SK-N-SH (cell line): ENCODE measurements at regions not wholly inside any gene's neighbourhood (a gene's known extent, or its start where the extent isn't known, plus 50 kb on each side); places are given as distances from the start of the nearest gene placed in this dataset.

Experiments
- CTCF ChIA-PET: fragments of 300-600, 350-600 bp; formaldehyde crosslinking; extraction: SDS; loops from one replicate; lab custom pipeline; 2021; lab: Yijun Ruan, JAX
- POLR2A ChIA-PET: fragments of 350-600 bp; sonication (Branson Sonifier 250); formaldehyde crosslinking; extraction: SDS; loops from one replicate; lab custom pipeline; 2020; ENCODE audit warnings: antibody characterized with exemption, inconsistent platforms; lab: Yijun Ruan, JAX
- DNase-seq: peaks from one replicate; pipeline ENCODE4 v3.0.0; 2012
- H2AFZ ChIP-seq: fragments of 200-600 bp; sonication (generic); 2 replicates; pipeline ENCODE4 v1.8.1; 2016; ENCODE audit warnings: antibody characterized with exemption, mild to moderate bottlenecking, low read depth
- H3F3A ChIP-seq: fragments of 200-600 bp; sonication (generic); replicated peaks from 2 replicates; pipeline ENCODE3; 2016; ENCODE audit warnings: antibody characterized with exemption, mild to moderate bottlenecking; ENCODE audit not compliant: insufficient read depth
- H3K27ac ChIP-seq, 2 experiments: fragments of 200-500 bp in 1 of 2; fragments of 200-600 bp in 1 of 2; sonication (Bioruptor generic) in 1 of 2; sonication (generic), shearing (Covaris generic) in 1 of 2; 2 replicates each; pipeline versions ENCODE4 v1.5.1 to v1.6.1; 2014 to 2016; ENCODE audit warnings: low read depth in 2 of 2, inconsistent platforms in 1 of 2, low read length in 1 of 2, mild to moderate bottlenecking in 1 of 2, mixed read lengths in 1 of 2
- H3K27me3 ChIP-seq: fragments of 200-600 bp; sonication (generic), shearing (Covaris generic); 2 replicates; pipeline ENCODE4 v1.6.1; 2016; ENCODE audit warnings: mixed run types; ENCODE audit not compliant: insufficient read depth
- H3K36me3 ChIP-seq, 2 experiments: fragments of 200-500 bp in 1 of 2; fragments of 200-600 bp in 1 of 2; sonication (Bioruptor generic) in 1 of 2; sonication (generic) in 1 of 2; replicated peaks in 1 of 2; 2 replicates each; pipeline versions ENCODE3 to v1.5.1; 2014 to 2016; ENCODE audit warnings: low read length in 1 of 2, mild to moderate bottlenecking in 1 of 2; ENCODE audit not compliant: insufficient read depth in 2 of 2, control insufficient read depth in 1 of 2
- H3K4me1 ChIP-seq, 2 experiments: fragments of 200-500 bp in 1 of 2; fragments of 200-600 bp in 1 of 2; sonication (Bioruptor generic) in 1 of 2; sonication (generic), shearing (Covaris generic) in 1 of 2; 2 replicates each; pipeline versions ENCODE4 v1.5.1 to v1.6.1; 2014 to 2016; ENCODE audit warnings: low read depth in 1 of 2, low read length in 1 of 2, mixed run types in 1 of 2; ENCODE audit not compliant: insufficient read depth in 2 of 2, control insufficient read depth in 1 of 2
- H3K4me2 ChIP-seq: fragments of 200-600 bp; sonication (generic), shearing (Covaris generic); 2 replicates; pipeline ENCODE4 v1.6.1; 2017; ENCODE audit warnings: mixed run types
- H3K4me3 ChIP-seq, 2 experiments: fragments of 200-500 bp in 1 of 2; fragments of 200-600 bp in 1 of 2; sonication (Bioruptor generic) in 1 of 2; sonication (generic), shearing (Covaris generic) in 1 of 2; 2 replicates each; pipeline versions ENCODE4 v1.5.1 to v1.8.1; 2014 to 2016; ENCODE audit warnings: low read depth in 2 of 2, inconsistent platforms in 1 of 2, low read length in 1 of 2, mild to moderate bottlenecking in 1 of 2, mixed read lengths in 1 of 2, moderate library complexity in 1 of 2
- H3K79me2 ChIP-seq: fragments of 200-600 bp; sonication (generic); 2 replicates; pipeline ENCODE4 v1.8.1; 2017; ENCODE audit warnings: mild to moderate bottlenecking; ENCODE audit not compliant: insufficient read depth
- H3K9ac ChIP-seq: fragments of 200-600 bp; sonication (generic); 2 replicates; pipeline ENCODE4 v1.6.1; 2017; ENCODE audit warnings: mixed run types
- H3K9me2 ChIP-seq: fragments of 200-600 bp; sonication (generic); 2 replicates; pipeline ENCODE4 v1.6.1; 2017; ENCODE audit warnings: mixed run types
- H3K9me3 ChIP-seq: fragments of 200-600 bp; sonication (generic); 2 replicates; pipeline ENCODE4 v1.6.1; 2017; ENCODE audit warnings: mixed run types, mild to moderate bottlenecking, moderate library complexity
- H4K20me1 ChIP-seq: fragments of 200-600 bp; sonication (generic); 2 replicates; pipeline ENCODE4 v1.6.1; 2017; ENCODE audit warnings: mild to moderate bottlenecking, mixed run types; ENCODE audit not compliant: insufficient read depth
- CTCF ChIP-seq: fragments of 200-600 bp; sonication (generic); IDR thresholded peaks from 2 replicates; pipeline ENCODE4 v1.6.1; 2017; ENCODE audit warnings: antibody characterized with exemption, mild to moderate bottlenecking, moderate library complexity
- ELF1 ChIP-seq: IDR thresholded peaks from 2 replicates; pipeline ENCODE4 v1.4.0; 2012
- EP300 ChIP-seq, 2 experiments: IDR thresholded peaks; 2 replicates each; pipeline versions ENCODE4 v1.4.0 to v1.6.1; 2012; ENCODE audit warnings: borderline replicate concordance in 1 of 2, low read depth in 1 of 2, low read length in 1 of 2
- EZH2phosphoT487 ChIP-seq: fragments of 200-600 bp; sonication (generic); IDR thresholded peaks from 2 replicates; pipeline ENCODE4 v1.6.1; 2017; ENCODE audit warnings: low read depth, mixed run types, mild to moderate bottlenecking, antibody characterized with exemption, moderate library complexity, borderline replicate concordance
- FOSL2 ChIP-seq: IDR thresholded peaks from 2 replicates; pipeline ENCODE4 v1.4.0; 2012; ENCODE audit warnings: low read depth, mild to moderate bottlenecking, moderate library complexity, borderline replicate concordance
- GATA2 ChIP-seq: sonication (generic); formaldehyde crosslinking; IDR thresholded peaks from 2 replicates; pipeline ENCODE4 v1.5.0; 2020; ENCODE audit warnings: mild to moderate bottlenecking, missing genetic modification reagents
- IRF3 ChIP-seq: fragments of 150-350 bp; IDR thresholded peaks from 2 replicates; pipeline ENCODE4 v1.6.1; 2016; ENCODE audit warnings: mild to moderate bottlenecking, low read depth, low read length
- MXI1 ChIP-seq: IDR thresholded peaks from 2 replicates; pipeline ENCODE4 v1.6.1; 2012; ENCODE audit warnings: mild to moderate bottlenecking, low read depth, low read length, improper control_type of control experiment
- NRF1 ChIP-seq: IDR thresholded peaks from 2 replicates; pipeline ENCODE4 v1.6.1; 2012; ENCODE audit warnings: low read depth, mild to moderate bottlenecking, low read length
- PBX3 ChIP-seq: IDR thresholded peaks from 2 replicates; pipeline ENCODE4; 2012
- RAD21 ChIP-seq: IDR thresholded peaks from 2 replicates; pipeline ENCODE4 v1.6.1; 2012; ENCODE audit warnings: mild to moderate bottlenecking, low read length
- REST ChIP-seq: IDR thresholded peaks from 2 replicates; pipeline ENCODE4 v1.6.1; 2012; ENCODE audit warnings: mild to moderate bottlenecking, low read depth, low read length, moderate library complexity
- RFX5 ChIP-seq: IDR thresholded peaks from 2 replicates; pipeline ENCODE4 v1.6.1; 2012; ENCODE audit warnings: mild to moderate bottlenecking, improper control_type of control experiment, low read length
- RXRA ChIP-seq: IDR thresholded peaks from 2 replicates; pipeline ENCODE4 v1.4.0; 2012; ENCODE audit warnings: low read depth, mild to moderate bottlenecking, borderline replicate concordance
- TEAD4 ChIP-seq: IDR thresholded peaks from 2 replicates; pipeline ENCODE4 v1.4.0; 2012; ENCODE audit warnings: mild to moderate bottlenecking, borderline replicate concordance; ENCODE audit not compliant: insufficient read depth
- USF2 ChIP-seq: fragments of 150-350 bp; IDR thresholded peaks from 2 replicates; pipeline ENCODE4 v1.6.1; 2017; ENCODE audit warnings: antibody characterized with exemption, low read length, low read depth, borderline replicate concordance
- YY1 ChIP-seq: IDR thresholded peaks from 2 replicates; pipeline ENCODE4 v1.4.0; 2012; ENCODE audit warnings: low read depth, mild to moderate bottlenecking
- WGBS: methylation state at CpG from one replicate; pipeline ENCODE4 v1.1.6; 2017; ENCODE audit warnings: low lambda C conversion rate; 5-methylcytosine and 5-hydroxymethylcytosine counted together

- CTCF ChIA-PET: no interaction called here
- H3K4me1 ChIP-seq: no peaks in the 10 kb centered on the region; a peak in 1 of 4 replicates
Measured at GRCh38 chr2:39498786-39499185, 61.7 kb upstream of the MAP4K3 start.

GRCh38 chr2:39499336-39499735 lies 62.3 kb upstream of the MAP4K3 start:
- no peaks in the 10 kb centered on the region for H3K9me3 ChIP-seq
- no peaks in the 10 kb centered on the region for H3K27me3 ChIP-seq
- WGBS: 98% methylated on average over 2 of the region's 2 CpGs
- no peak overlapping the region for H3K9ac ChIP-seq
- peaks cover 0 to 2% of the 10 kb centered on the region in 2 experiments; a peak in 2 of 4 replicates for H3K4me1 ChIP-seq
- no peak for DNase-seq
- no peak overlapping the region for H3K4me2 ChIP-seq
- H3K36me3 ChIP-seq: no peaks in the 10 kb centered on the region
- H4K20me1 ChIP-seq: no peaks in the 10 kb centered on the region
- H3K4me3 ChIP-seq: no peak overlapping the region
- CTCF ChIA-PET: interaction anchor here (1.0 kb wide), 1 partner anchor 10 kb away, joined by 3 read pairs; no protein-coding TSS in a partner anchor
- no peak overlapping the region for H2AFZ ChIP-seq
- POLR2A ChIA-PET: no interaction called here
- H3K27ac ChIP-seq: no peak overlapping the region
- no peaks in the 10 kb centered on the region for H3K79me2 ChIP-seq
- H3K9me2 ChIP-seq: no peaks in the 10 kb centered on the region
- peaks cover 6% of the 10 kb centered on the region for H3F3A ChIP-seq
- TF ChIP-seq RXRA (no peak), PBX3 (no peak), NRF1 (no peak), MXI1 (no peak), GATA2 (no peak), ELF1 (no peak), RFX5 (no peak), REST (no peak), USF2 (no peak)

More at GRCh38 chr2:39498786-39499185, 61.7 kb upstream of the MAP4K3 start:
- Histone ChIP-seq H4K20me1 (no peaks in the 10 kb centered on the region), H3K9me3 (no peaks in the 10 kb centered on the region), H3K4me2 (no peak overlapping the region), H2AFZ (no peak overlapping the region), H3K79me2 (no peaks in the 10 kb centered on the region), H3K9ac (no peak overlapping the region), H3K27me3 (no peaks in the 10 kb centered on the region), H3K27ac (no peak overlapping the region), H3F3A (peaks cover 9% of the 10 kb centered on the region), H3K9me2 (no peaks in the 10 kb centered on the region), H3K36me3 (no peaks in the 10 kb centered on the region), H3K4me3 (no peak overlapping the region)
- no peak for DNase-seq
- POLR2A ChIA-PET: no interaction called here
- 85% methylated on average over 4 of the region's 4 CpGs for WGBS
- no peak for TF ChIP-seq FOSL2
- TF ChIP-seq RAD21: no peak
- TF ChIP-seq GATA2: no peak
- TF ChIP-seq CTCF: no peak
- no peak for TF ChIP-seq TEAD4
- TF ChIP-seq NRF1: no peak
- no peak for TF ChIP-seq EP300 (IDR thresholded peaks at IDR 0.05; ENCODE audit: borderline replicate concordance in 1 of 2, low read depth in 1 of 2, low read length in 1 of 2)
- no peak for TF ChIP-seq YY1
- no peak for TF ChIP-seq EZH2phosphoT487
- TF ChIP-seq ELF1: no peak
- TF ChIP-seq IRF3: no peak
